ENCODE measurements at regions not wholly inside any gene's neighbourhood (a gene's known extent, or its start where the extent isn't known, plus 50 kb on each side); places are given as distances from the start of the nearest gene placed in this dataset.
"Not testable (repeated sequence)": the region's sequence is repeated elsewhere in the genome, so short reads cannot be mapped to it uniquely, and the experiment has no call there.

GRCh38 chrX:115968436-115969252, 201.9 kb upstream of the AGTR2 start:
- DNase-seq (ENCODE audit: low read depth): peak; percentile 6

DNA sequence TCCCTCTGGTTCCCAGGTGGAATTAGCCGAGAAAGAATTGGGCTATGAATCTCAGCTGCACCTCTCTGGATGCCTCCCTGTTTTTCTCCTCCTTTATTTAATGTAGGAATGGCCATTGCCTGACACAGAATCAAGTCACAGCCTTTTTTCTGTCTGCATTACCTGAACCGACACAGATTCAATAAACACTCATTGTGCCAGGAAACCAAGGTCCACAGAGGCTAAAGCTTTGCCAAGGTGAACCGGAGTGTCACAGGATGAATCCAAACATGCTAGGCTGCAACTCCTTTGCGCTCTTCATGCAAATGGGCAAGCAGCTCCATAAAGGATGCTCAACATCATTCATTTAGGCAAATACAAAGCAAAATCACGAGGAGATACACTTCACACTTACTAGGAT, 199.8 kb upstream of the AGTR2 start:
- DNase-seq (ENCODE audit: low read depth): no peak

- DNase-seq (ENCODE audit: low read depth): no peak
These were observed 197.8 kb upstream of the AGTR2 start for GRCh38 chrX:115972717-115973116.

DNA sequence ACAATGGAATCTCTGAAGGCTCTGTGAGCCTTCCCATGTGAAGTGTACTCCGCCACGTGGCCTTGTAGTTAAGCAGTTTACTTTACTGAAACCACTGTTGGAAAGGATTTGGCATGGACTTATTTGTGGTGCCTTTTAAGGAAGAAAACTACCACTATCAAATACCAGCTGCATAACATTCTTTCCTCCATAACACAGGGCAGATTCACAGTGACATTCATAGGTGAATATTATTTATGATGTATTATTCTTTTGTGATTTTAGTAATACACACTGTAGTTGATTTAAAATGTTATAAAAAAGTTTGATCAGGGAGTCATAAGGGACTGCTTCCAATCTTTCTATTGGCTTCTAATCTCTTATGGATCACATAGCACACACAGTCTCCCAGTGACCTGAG, 192.5 kb upstream of the AGTR2 start:
- DNase-seq (ENCODE audit: low read depth): no peak

DNA sequence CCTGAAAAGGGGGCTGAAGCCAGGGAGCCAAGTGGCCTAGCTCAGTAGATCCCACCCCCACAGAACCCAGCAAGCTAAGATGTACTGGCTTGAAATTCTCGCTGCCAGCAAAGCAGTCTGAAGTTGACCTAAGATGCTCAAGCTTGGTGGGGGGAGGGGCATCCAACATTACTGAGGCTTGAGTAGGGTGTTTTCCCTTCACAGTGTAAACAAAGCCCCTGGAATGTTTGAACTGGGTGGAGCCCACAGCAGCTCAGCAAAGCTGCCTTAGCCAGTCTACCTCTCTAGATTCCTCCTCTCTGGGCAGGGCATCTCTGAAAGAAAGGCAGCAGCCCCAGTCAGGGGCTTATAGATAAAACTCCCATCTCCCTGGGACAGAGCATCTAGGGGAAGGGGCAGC, 187.4 kb upstream of the AGTR2 start:
- not testable (repeated sequence) for DNase-seq (ENCODE audit: low read depth)

DNA sequence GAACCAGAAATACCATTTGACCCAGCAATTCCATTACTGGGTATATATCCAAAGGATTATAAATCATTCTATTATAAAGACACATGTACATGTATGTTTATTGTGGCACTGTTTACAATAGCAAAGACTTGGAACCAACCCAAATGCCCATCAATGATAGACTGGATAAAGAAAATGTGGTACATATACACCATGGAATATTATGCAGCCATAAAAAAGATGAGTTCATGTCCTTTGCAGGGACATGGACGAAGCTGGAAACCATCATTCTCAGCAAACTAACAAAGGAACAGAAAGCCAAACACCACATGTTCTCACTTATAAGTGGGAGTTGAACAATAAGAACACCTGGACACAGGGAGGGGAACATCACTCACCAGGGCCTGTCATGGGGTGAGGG, 183.1 kb upstream of the AGTR2 start:
- DNase-seq (ENCODE audit: low read depth): not testable (repeated sequence)

DNA sequence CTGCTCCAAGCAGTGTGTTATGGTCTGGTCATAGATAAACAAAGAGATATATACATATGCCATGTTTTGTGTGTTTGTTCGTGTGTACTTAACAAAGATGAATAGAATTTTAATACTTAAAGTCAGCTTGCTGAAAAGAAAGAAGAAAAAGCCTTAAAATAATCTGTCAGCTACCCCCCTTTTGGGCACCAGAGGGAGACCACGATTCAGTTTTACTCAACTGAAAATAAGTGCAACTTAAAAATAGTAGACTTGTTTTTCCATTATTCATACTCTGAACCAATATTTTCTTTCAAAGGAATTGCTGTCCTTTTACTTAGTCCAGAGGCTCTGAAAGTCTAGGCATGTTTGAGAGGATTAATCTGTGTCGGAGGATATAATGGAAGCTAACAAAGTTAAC, 181.7 kb upstream of the AGTR2 start:
- no peak for DNase-seq (ENCODE audit: low read depth)

DNA sequence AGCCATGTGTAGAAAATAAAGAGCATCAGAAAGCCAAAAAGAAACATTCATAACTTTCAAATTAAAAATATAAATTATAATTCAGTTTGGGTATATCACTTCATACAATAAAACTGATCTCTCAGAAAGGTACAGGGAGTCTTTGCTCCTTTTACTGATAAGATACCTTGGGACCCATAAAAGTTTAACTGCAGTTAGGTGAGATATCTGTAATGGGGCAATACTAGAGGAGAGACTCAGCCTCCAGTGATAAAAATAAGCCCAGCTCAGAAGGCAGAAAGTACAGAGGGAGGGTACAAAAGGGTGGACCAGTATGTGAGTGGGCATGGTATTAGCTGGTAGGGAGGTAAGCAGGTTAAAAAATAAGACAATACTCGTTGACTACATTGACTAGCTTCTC, 180.9 kb upstream of the AGTR2 start:
- no peak for DNase-seq (ENCODE audit: low read depth)

GRCh38 chrX:116009346-116009745, 161.2 kb upstream of the AGTR2 start:
- DNase-seq (ENCODE audit: low read depth): no peak

- no peak for DNase-seq (ENCODE audit: low read depth)
These were observed 160.5 kb upstream of the AGTR2 start for GRCh38 chrX:116009861-116010710.

DNA sequence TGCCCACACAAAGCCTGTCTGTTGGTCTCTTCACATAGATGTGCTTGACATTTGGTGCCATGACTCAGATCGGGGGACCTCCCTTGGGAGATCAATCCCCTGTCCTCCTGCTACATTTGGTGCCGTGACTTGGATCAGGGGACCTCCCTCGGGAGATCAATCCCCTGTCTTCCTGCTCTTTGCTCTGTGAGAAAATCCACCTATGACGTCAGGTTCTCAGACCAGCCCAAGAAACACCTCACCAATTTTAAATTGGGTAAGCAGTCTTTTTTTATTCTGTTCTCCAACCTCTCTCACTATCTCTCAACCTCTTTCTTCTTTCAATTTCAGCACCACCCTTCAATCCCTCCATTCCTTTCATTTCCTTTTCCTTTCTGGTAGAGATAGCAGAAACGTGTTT, 159.6 kb upstream of the AGTR2 start:
- no peak for DNase-seq (ENCODE audit: low read depth)

- DNase-seq (ENCODE audit: low read depth): no peak
These were observed 139.2 kb upstream of the AGTR2 start for GRCh38 chrX:116031331-116031730.

Measured in HS-5 (cell line).